IPS DF 4.7 (cell line): ENCODE measurements at regions not wholly inside any gene's neighbourhood (a gene's known extent, or its start where the extent isn't known, plus 50 kb on each side); places are given as distances from the start of the nearest gene placed in this dataset.

ENCODE experiments used
- DNase-seq: peaks from one replicate; pipeline ENCODE4 v3.0.0-alpha.2; 2013; ENCODE audit warnings: low spot score; ENCODE audit errors: extremely low read depth

- no peak for DNase-seq
Observed at GRCh38 chr5:82765765-82766164, 311.4 kb downstream of the TMEM167A start.

- DNase-seq = no peak
Observed at GRCh38 chr5:82760856-82761255, 316.3 kb downstream of the TMEM167A start.

GRCh38 chr5:82758881-82759280 lies 318.3 kb downstream of the TMEM167A start:
- no peak for DNase-seq

- no peak for DNase-seq
Observed at GRCh38 chr5:82754759-82755158, 322.4 kb downstream of the TMEM167A start.

- DNase-seq = no peak
Observed at GRCh38 chr5:82754036-82754746, 323.0 kb downstream of the TMEM167A start.

- DNase-seq = no peak
Observed at GRCh38 chr5:82753374-82753773, 323.8 kb downstream of the TMEM167A start.

- no peak for DNase-seq
Observed at GRCh38 chr5:82749461-82749820, 327.8 kb downstream of the TMEM167A start.

- DNase-seq = no peak
Observed at GRCh38 chr5:82748688-82749460, 328.3 kb downstream of the TMEM167A start.

GRCh38 chr5:82747986-82748385 lies 329.2 kb downstream of the TMEM167A start:
- DNase-seq = no peak

- no peak for DNase-seq
Observed at GRCh38 chr5:82745016-82745415, 332.2 kb downstream of the TMEM167A start.

- no peak for DNase-seq
Observed at GRCh38 chr5:82738681-82739269, 338.4 kb downstream of the TMEM167A start.

GRCh38 chr5:82735160-82735789 lies 341.9 kb downstream of the TMEM167A start:
- no peak for DNase-seq

- DNase-seq = no peak
Observed at GRCh38 chr5:82734347-82734746, 342.8 kb downstream of the TMEM167A start.

GRCh38 chr5:82730913-82731312 lies 346.3 kb downstream of the TMEM167A start:
- no peak for DNase-seq

GRCh38 chr5:82728926-82729702 lies 348.1 kb downstream of the TMEM167A start:
- DNase-seq = no peak

- DNase-seq = no peak
Observed at GRCh38 chr5:82723168-82723567, 354.0 kb downstream of the TMEM167A start.

GRCh38 chr5:82721087-82721410 lies 356.1 kb downstream of the TMEM167A start:
- DNase-seq = no peak

- DNase-seq = no peak
Observed at GRCh38 chr5:82720213-82721086, 356.7 kb downstream of the TMEM167A start.

- no peak for DNase-seq
Observed at GRCh38 chr5:82719368-82719767, 357.8 kb downstream of the TMEM167A start.

- DNase-seq = no peak
Observed at GRCh38 chr5:82717738-82718137, 359.5 kb downstream of the TMEM167A start.
